OCI-LY7 (cell line): ENCODE measurements at regions not wholly inside any gene's neighbourhood (a gene's known extent, or its start where the extent isn't known, plus 50 kb on each side); places are given as distances from the start of the nearest gene placed in this dataset.

Source experiments
- BruUV-seq: library from RNA; stranded (reverse); fragments of 400-500 nt; replicated peaks from 2 replicates; lab custom pipeline; 2021; lab: Mats Ljungman, UMichigan
- CTCF ChIA-PET: fragments of 300-600 bp; sonication (Branson Sonifier 250); formaldehyde crosslinking; loops from one replicate; lab custom pipeline; 2022; ENCODE audit warnings: antibody characterized with exemption; ENCODE audit not compliant: unreplicated experiment; lab: Charles Lee
- POLR2A ChIA-PET: fragments of 300-600 bp; sonication (Branson Sonifier 250); formaldehyde crosslinking; loops from one replicate; lab custom pipeline; 2022; ENCODE audit warnings: antibody characterized with exemption; lab: Charles Lee
- DNase-seq: peaks from one replicate; pipeline ENCODE4 v3.0.0-alpha.2; 2015; ENCODE audit warnings: low spot score
- H2AFZ ChIP-seq: fragments of 200-600 bp; sonication (generic), shearing (Covaris generic); 2 replicates; pipeline ENCODE4 v1.6.1; 2014; ENCODE audit warnings: mild to moderate bottlenecking, antibody characterized with exemption, low read length, moderate library complexity
- H3K27ac ChIP-seq: fragments of 200-600 bp; sonication (generic); 2 replicates; pipeline ENCODE4 v1.5.1; 2014; ENCODE audit warnings: mixed run types, low read depth, mild to moderate bottlenecking, moderate library complexity, low read length, inconsistent platforms; ENCODE audit not compliant: poor library complexity, severe bottlenecking
- H3K36me3 ChIP-seq: fragments of 200-600 bp; sonication (generic); 2 replicates; pipeline ENCODE4 v1.6.1; 2014; ENCODE audit warnings: mild to moderate bottlenecking, antibody characterized with exemption, low read length, moderate library complexity, mixed read lengths; ENCODE audit not compliant: insufficient read depth
- H3K4me1 ChIP-seq: fragments of 200-600 bp; sonication (generic); 2 replicates; pipeline ENCODE4 v1.5.1; 2014; ENCODE audit warnings: mild to moderate bottlenecking, low read length; ENCODE audit not compliant: insufficient read depth, poor library complexity, severe bottlenecking
- H3K4me2 ChIP-seq: fragments of 200-600 bp; sonication (generic); 2 replicates; pipeline ENCODE4 v1.6.1; 2014; ENCODE audit warnings: mild to moderate bottlenecking, low read length
- H3K4me3 ChIP-seq: fragments of 200-600 bp; sonication (generic); 2 replicates; pipeline ENCODE4 v1.5.1; 2014; ENCODE audit warnings: mild to moderate bottlenecking, low read depth, low read length; ENCODE audit not compliant: poor library complexity, severe bottlenecking
- H3K79me2 ChIP-seq: fragments of 200-600 bp; sonication (generic); 2 replicates; pipeline ENCODE4 v1.6.1; 2016; ENCODE audit warnings: low read depth, mild to moderate bottlenecking, low read length, moderate library complexity, mixed read lengths; ENCODE audit not compliant: insufficient read depth
- H3K9me2 ChIP-seq: fragments of 200-600 bp; sonication (generic); 2 replicates; pipeline ENCODE4 v1.6.1; 2016; ENCODE audit warnings: mild to moderate bottlenecking, low read length, mixed read lengths; ENCODE audit not compliant: insufficient read depth
- H3K9me3 ChIP-seq: fragments of 200-600 bp; sonication (generic); 2 replicates; pipeline ENCODE4 v1.6.1; 2014; ENCODE audit warnings: mild to moderate bottlenecking, mixed run types, low read length, mixed read lengths
- H4K20me1 ChIP-seq: fragments of 200-600 bp; sonication (generic); 2 replicates; pipeline ENCODE4 v1.6.1; 2014; ENCODE audit warnings: mild to moderate bottlenecking, antibody characterized with exemption, low read length, moderate library complexity, mixed read lengths; ENCODE audit not compliant: insufficient read depth
- CTCF ChIP-seq: fragments of 200-600 bp; sonication (generic); conservative IDR thresholded peaks from 2 replicates; pipeline ENCODE4 v1.5.1; 2014; ENCODE audit warnings: mild to moderate bottlenecking, antibody characterized with exemption, low read length, moderate library complexity, mixed read lengths
- EZH2phosphoT487 ChIP-seq: fragments of 200-600 bp; sonication (generic); IDR thresholded peaks from 2 replicates; pipeline ENCODE4 v1.6.1; 2018; ENCODE audit warnings: low read depth, borderline replicate concordance, mild to moderate bottlenecking, mixed run types, antibody characterized with exemption, low read length, moderate library complexity, mixed read lengths
- intact Hi-C: fragments of 100-400 bp; cut with micrococcal nuclease; formaldehyde crosslinking; loops from one replicate; pipeline ENCODE4 v1.10.0; 2022; ENCODE audit not compliant: unreplicated experiment

GRCh38 chr15:35626571-35627318 lies 80.8 kb upstream of the DPH6 start:
- H3K4me2 ChIP-seq = no peak overlapping the region
- no peak for DNase-seq
- H4K20me1 ChIP-seq = no peaks in the 10 kb centered on the region
- ChIA-PET POLR2A (interaction anchor here (0.5 kb wide), 1 partner anchor 108 kb away, joined by 4 read pairs; no protein-coding TSS in a partner anchor), CTCF (no interaction called here)
- BruUV-seq = no TSS peak
- no peaks in the 10 kb centered on the region for H3K79me2 ChIP-seq
- no peaks in the 10 kb centered on the region for H3K4me1 ChIP-seq
- no peaks in the 10 kb centered on the region for H3K9me3 ChIP-seq
- no peak overlapping the region for H3K4me3 ChIP-seq
- H2AFZ ChIP-seq = no peak overlapping the region
- H3K36me3 ChIP-seq = no peaks in the 10 kb centered on the region
- no peaks in the 10 kb centered on the region for H3K9me2 ChIP-seq
- intact Hi-C loops = no loop called here
- H3K27ac ChIP-seq = no peak overlapping the region
- TF ChIP-seq EZH2phosphoT487 = no peak
- no peak for TF ChIP-seq CTCF

- ChIA-PET POLR2A (interaction anchor here (0.6 kb wide), 1 partner anchor 490 kb away, joined by 5 read pairs; no protein-coding TSS in a partner anchor), CTCF (no interaction called here)
- TF ChIP-seq CTCF = no peak
- no peak for TF ChIP-seq EZH2phosphoT487
- no peak overlapping the region for H3K4me3 ChIP-seq
- no peaks in the 10 kb centered on the region for H3K9me2 ChIP-seq
- H3K79me2 ChIP-seq = no peaks in the 10 kb centered on the region
- H4K20me1 ChIP-seq = no peaks in the 10 kb centered on the region
- no peak overlapping the region for H2AFZ ChIP-seq
- no peak overlapping the region for H3K27ac ChIP-seq
- no peaks in the 10 kb centered on the region for H3K4me1 ChIP-seq
- H3K4me2 ChIP-seq = no peak overlapping the region
- no peak for DNase-seq
- no peaks in the 10 kb centered on the region for H3K36me3 ChIP-seq
- H3K9me3 ChIP-seq = no peaks in the 10 kb centered on the region
- BruUV-seq = no TSS peak
- intact Hi-C loops = no loop called here
Observed at GRCh38 chr15:35627696-35628095, 81.7 kb upstream of the DPH6 start.

- no peaks in the 10 kb centered on the region for H3K4me1 ChIP-seq
- no peak overlapping the region for H3K4me3 ChIP-seq
- intact Hi-C loops = no loop called here
- BruUV-seq = no TSS peak
- H2AFZ ChIP-seq = no peak overlapping the region
- TF ChIP-seq EZH2phosphoT487 (no peak), CTCF (no peak)
- no peaks in the 10 kb centered on the region for H3K9me2 ChIP-seq
- no peak for DNase-seq
- H3K9me3 ChIP-seq = no peaks in the 10 kb centered on the region
- no peaks in the 10 kb centered on the region for H4K20me1 ChIP-seq
- no peaks in the 10 kb centered on the region for H3K79me2 ChIP-seq
- POLR2A ChIA-PET = no interaction called here
- no peaks in the 10 kb centered on the region for H3K36me3 ChIP-seq
- H3K27ac ChIP-seq = no peak overlapping the region
- CTCF ChIA-PET = no interaction called here
- H3K4me2 ChIP-seq = no peak overlapping the region
Observed at GRCh38 chr15:35629766-35630165, 83.8 kb upstream of the DPH6 start.
